HepG2 (cell line): ENCODE measurements at regions not wholly inside any gene's neighbourhood (a gene's known extent, or its start where the extent isn't known, plus 50 kb on each side); places are given as distances from the start of the nearest gene placed in this dataset.

Experiments used
- ATAC-seq: fragments of 200-7000 bp; cut with Tn5 transposase; 3 replicates; pipeline ENCODE4 v1.9.1; 2020; ENCODE audit warnings: mild to moderate bottlenecking, moderate library complexity
- BruUV-seq: library from RNA; stranded (reverse); fragments of 400-500 nt; replicated peaks from 2 replicates; lab custom pipeline; 2021; lab: Mats Ljungman, UMichigan
- CTCF ChIA-PET: fragments of 300-600 bp; formaldehyde crosslinking; extraction: SDS; loops from one replicate; lab custom pipeline; 2021; ENCODE audit warnings: low total read pairs, inconsistent platforms, low intra/inter-chr PET ratio; lab: Yijun Ruan, JAX
- POLR2A ChIA-PET: fragments of 350-600 bp; sonication (Branson Sonifier 250); formaldehyde crosslinking; loops from one replicate; lab custom pipeline; 2020; ENCODE audit warnings: antibody characterized with exemption, inconsistent platforms; lab: Yijun Ruan, JAX
- DNase-seq: peaks from one replicate; pipeline ENCODE4 v3.0.0-alpha.2; 2015; ENCODE audit warnings: low spot score
- FAIRE-seq: peaks from 3 replicates; lab custom pipeline; 2011; peaks lifted over from hg19 to GRCh38; lab: Jason Lieb, UNC
- H2AFZ ChIP-seq: one replicate; pipeline ENCODE4 v1.6.1; 2011; ENCODE audit warnings: low read length, inconsistent platforms
- H3K27ac ChIP-seq: fragments of 300-600 bp; 3 replicates; pipeline ENCODE4 v1.8.0; 2011; ENCODE audit warnings: mixed run types, mild to moderate bottlenecking, mixed read lengths, low read length, inconsistent platforms; ENCODE audit not compliant: insufficient read depth; ENCODE audit errors: extremely low read length
- H3K27me3 ChIP-seq, 2 experiments: fragments of 200-600 bp in 1 of 2; 2 replicates in 1 of 2; 3 replicates in 1 of 2; pipeline versions ENCODE4 v1.6.0 to v1.8.0; 2011; ENCODE audit warnings: low read length in 2 of 2, mild to moderate bottlenecking in 2 of 2, moderate library complexity in 2 of 2, inconsistent platforms in 1 of 2; ENCODE audit not compliant: insufficient read depth in 2 of 2, control insufficient read depth in 1 of 2
- H3K36me3 ChIP-seq, 2 experiments: fragments of 200-600 bp in 1 of 2; replicated peaks in 1 of 2; 2 replicates in 1 of 2; 3 replicates in 1 of 2; pipeline versions ENCODE4 v1.5.1 to v1.8.0; 2011; ENCODE audit warnings: low read length in 2 of 2, inconsistent platforms in 1 of 2; ENCODE audit not compliant: insufficient read depth in 2 of 2, control insufficient read depth in 1 of 2
- H3K4me1 ChIP-seq: 2 replicates; pipeline ENCODE4 v1.5.1; 2012; ENCODE audit warnings: low read length, inconsistent platforms; ENCODE audit not compliant: insufficient read depth
- H3K4me2 ChIP-seq: 2 replicates; pipeline ENCODE4 v1.6.0; 2011; ENCODE audit warnings: low read depth, low read length, inconsistent platforms
- H3K4me3 ChIP-seq, 3 experiments: fragments of 200-600 bp in 1 of 3; sonication (generic), shearing (Covaris generic) in 1 of 3; replicated peaks in 1 of 3; 2 replicates each; pipeline ENCODE4 v1.5.1; 2011 to 2016; ENCODE audit warnings: low read length in 3 of 3, inconsistent platforms in 2 of 3, low read depth in 2 of 3, mild to moderate bottlenecking in 2 of 3, control low read depth in 1 of 3, mixed read lengths in 1 of 3; ENCODE audit not compliant: insufficient read depth in 1 of 3
- H3K79me2 ChIP-seq: one replicate; pipeline ENCODE4 v1.6.1; 2011; ENCODE audit warnings: low read length, inconsistent platforms; ENCODE audit not compliant: insufficient read depth
- H3K9ac ChIP-seq: 2 replicates; pipeline ENCODE4 v1.6.0; 2011; ENCODE audit warnings: mild to moderate bottlenecking, low read depth, low read length, inconsistent platforms; ENCODE audit not compliant: insufficient read depth
- H3K9me3 ChIP-seq: 2 replicates; pipeline ENCODE4 v1.5.1; 2012; ENCODE audit warnings: mild to moderate bottlenecking, low read length
- H4K20me1 ChIP-seq: 2 replicates; pipeline ENCODE4 v1.6.0; 2011; ENCODE audit warnings: inconsistent platforms, mild to moderate bottlenecking, low read length, moderate library complexity; ENCODE audit not compliant: insufficient read depth
- CCDC6 ChIP-seq: sonication (generic); formaldehyde crosslinking; IDR thresholded peaks from 2 replicates; pipeline ENCODE4 v1.8.1; 2022; ENCODE audit warnings: mild to moderate bottlenecking, missing genetic modification reagents, moderate library complexity
- DNMT3B ChIP-seq: conservative IDR thresholded peaks from 2 replicates; pipeline ENCODE4 v1.6.1; 2016; ENCODE audit warnings: missing biosample characterization, control low read depth
- EZH2 ChIP-seq: conservative IDR thresholded peaks from 2 replicates; pipeline ENCODE4 v1.6.1; 2012; ENCODE audit warnings: mild to moderate bottlenecking, low read depth, low read length, moderate library complexity
- HCFC1 ChIP-seq: fragments of 150-350 bp; IDR thresholded peaks from 2 replicates; pipeline ENCODE4 v1.6.1; 2014; ENCODE audit warnings: low read depth, low read length
- HMG20B ChIP-seq: conservative IDR thresholded peaks from 2 replicates; pipeline ENCODE4 v1.6.1; 2016; ENCODE audit warnings: missing genetic modification reagents, missing compliant biosample characterization
- HOXA5 ChIP-seq: sonication (generic); formaldehyde crosslinking; IDR thresholded peaks from 2 replicates; pipeline ENCODE4 v1.4.0; 2020; ENCODE audit warnings: missing genetic modification reagents
- IRF2 ChIP-seq: IDR thresholded peaks from 2 replicates; pipeline ENCODE4 v1.6.1; 2018; ENCODE audit warnings: missing genetic modification reagents, missing compliant biosample characterization
- MAFG ChIP-seq: sonication (generic); formaldehyde crosslinking; IDR thresholded peaks from 2 replicates; pipeline ENCODE4 v1.5.1; 2020; ENCODE audit warnings: mild to moderate bottlenecking, missing genetic modification reagents
- MBD4 ChIP-seq: IDR thresholded peaks from 2 replicates; pipeline ENCODE4 v1.6.1; 2012; ENCODE audit warnings: low read length, inconsistent platforms, borderline replicate concordance
- NBN ChIP-seq: fragments of 450-650 bp; conservative IDR thresholded peaks from 2 replicates; pipeline ENCODE4 v1.6.1; 2017
- NR2F1 ChIP-seq, 2 experiments: fragments of 450-650 bp in 1 of 2; formaldehyde crosslinking in 1 of 2; IDR thresholded peaks; 2 replicates each; pipeline versions ENCODE4 v1.5.0 to v1.6.1; 2016 to 2020; ENCODE audit warnings: mild to moderate bottlenecking in 1 of 2, missing compliant biosample characterization in 1 of 2, missing genetic modification reagents in 1 of 2, moderate library complexity in 1 of 2
- SP2 ChIP-seq: sonication (generic); formaldehyde crosslinking; IDR thresholded peaks from 2 replicates; pipeline ENCODE4 v1.5.1; 2020; ENCODE audit warnings: mild to moderate bottlenecking, missing genetic modification reagents
- TBX3 ChIP-seq: fragments of 450-650 bp; IDR thresholded peaks from 2 replicates; pipeline ENCODE4 v1.6.1; 2017; ENCODE audit warnings: antibody characterized with exemption, mild to moderate bottlenecking, inconsistent platforms, borderline replicate concordance
- XBP1 ChIP-seq: sonication (generic); formaldehyde crosslinking; IDR thresholded peaks from 2 replicates; pipeline ENCODE4 v1.5.0; 2020; ENCODE audit warnings: missing genetic modification reagents
- ZNF510 ChIP-seq: sonication (generic); formaldehyde crosslinking; IDR thresholded peaks from 2 replicates; pipeline ENCODE4 v1.4.0; 2020; ENCODE audit warnings: low read depth, mild to moderate bottlenecking, missing genetic modification reagents
- ZNF572 ChIP-seq: sonication (generic); formaldehyde crosslinking; IDR thresholded peaks from 2 replicates; pipeline ENCODE4 v1.5.1; 2020; ENCODE audit warnings: mild to moderate bottlenecking, missing genetic modification reagents
- ZNF644 ChIP-seq: IDR thresholded peaks from 2 replicates; pipeline ENCODE4 v1.6.1; 2016; ENCODE audit warnings: low read depth
- ZNF768 ChIP-seq: sonication (generic); formaldehyde crosslinking; IDR thresholded peaks from 2 replicates; pipeline ENCODE4 v1.4.0; 2020; ENCODE audit warnings: missing genetic modification reagents
- ZNF816 ChIP-seq: sonication (generic); formaldehyde crosslinking; IDR thresholded peaks from 2 replicates; pipeline ENCODE4 v1.8.0; 2022; ENCODE audit warnings: missing genetic modification reagents, mild to moderate bottlenecking, borderline replicate concordance
- ZNF891 ChIP-seq: sonication (generic); formaldehyde crosslinking; IDR thresholded peaks from 2 replicates; pipeline ENCODE4 v1.5.0; 2020; ENCODE audit warnings: mild to moderate bottlenecking, missing genetic modification reagents
- ZSCAN22 ChIP-seq: sonication (generic); formaldehyde crosslinking; IDR thresholded peaks from 2 replicates; pipeline ENCODE4 v1.4.0; 2020; ENCODE audit warnings: mild to moderate bottlenecking, missing genetic modification reagents
- WGBS: methylation state at CpG from one replicate; pipeline ENCODE4 v1.1.6; 2017; ENCODE audit warnings: low lambda C conversion rate; 5-methylcytosine and 5-hydroxymethylcytosine counted together
- in situ Hi-C: cut with HindIII; loops from 2 replicates; pipeline ENCODE4 v1.10.0; 2017; ENCODE audit warnings: low pct_unique_long_range_greater_than_20kb; ENCODE audit not compliant: extremely low pct_ligation_motif_present
- intact Hi-C: fragments of 100-400 bp; cut with micrococcal nuclease; formaldehyde crosslinking; loops from one replicate; pipeline ENCODE4 v1.10.0; 2022; ENCODE audit not compliant: unreplicated experiment
- TF ChIP-seq, protein P1 (sequence below): IDR thresholded peaks from 2 replicates; pipeline ENCODE4 v1.6.1; 2016; ENCODE audit warnings: low read depth, control low read depth

DNA sequence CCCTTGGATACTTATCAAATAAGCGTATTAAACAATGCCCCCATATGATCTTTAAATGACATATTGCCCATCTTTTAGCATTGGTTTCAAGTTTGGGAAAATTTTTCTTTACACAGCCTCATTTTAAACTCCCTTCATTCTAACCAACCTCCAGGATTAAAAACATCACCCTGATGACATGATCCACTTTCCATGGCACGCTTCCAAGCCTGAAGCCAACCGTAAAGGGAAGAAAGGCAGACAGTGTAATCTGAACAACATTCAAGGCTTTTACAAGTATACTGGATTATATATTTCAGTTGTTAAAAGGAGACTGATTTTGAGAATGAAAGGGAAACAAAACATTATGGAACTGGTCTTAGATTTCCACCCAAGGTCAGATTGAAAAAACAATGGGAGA lies 1721.9 kb downstream of the OLFM4 start:
- ChIA-PET CTCF (no interaction called here), POLR2A (no interaction called here)
- no peak overlapping the region for H3K4me2 ChIP-seq
- peaks cover 42% of the 10 kb centered on the region for H3K9me3 ChIP-seq
- in situ Hi-C loops (no loop called here), intact Hi-C loops (no loop called here)
- no peaks in the 10 kb centered on the region for H3K4me1 ChIP-seq
- H3K27ac ChIP-seq: no peak overlapping the region
- FAIRE-seq (no peak), DNase-seq (no peak), ATAC-seq (no peak)
- H3K36me3 ChIP-seq: no peaks in the 10 kb centered on the region
- no peak overlapping the region for H2AFZ ChIP-seq
- H3K79me2 ChIP-seq: no peaks in the 10 kb centered on the region
- no peaks in the 10 kb centered on the region for H3K27me3 ChIP-seq
- TF ChIP-seq ZNF816 (CRISPR knock-in tag): no peak
- no peak for TF ChIP-seq EZH2
- no peak for TF ChIP-seq XBP1 (CRISPR knock-in tag)
- TF ChIP-seq DNMT3B (CRISPR knock-in tag): no peak
- TF ChIP-seq ZNF644 (CRISPR knock-in tag): no peak
- TF ChIP-seq MBD4: no peak
- TF ChIP-seq CCDC6 (CRISPR knock-in tag): no peak
- TF ChIP-seq ZNF510: no peak
- no peak for TF ChIP-seq IRF2 (CRISPR knock-in tag)
- TF ChIP-seq HCFC1: no peak
- no peak for TF ChIP-seq HOXA5 (CRISPR knock-in tag)
- TF ChIP-seq ZNF572 (CRISPR knock-in tag): no peak
- H3K9ac ChIP-seq: no peak overlapping the region
- no TSS peak for BruUV-seq
- H4K20me1 ChIP-seq: no peaks in the 10 kb centered on the region
- 42% methylated on average over 3 of the region's 3 CpGs for WGBS
- no peak overlapping the region for H3K4me3 ChIP-seq

DNA sequence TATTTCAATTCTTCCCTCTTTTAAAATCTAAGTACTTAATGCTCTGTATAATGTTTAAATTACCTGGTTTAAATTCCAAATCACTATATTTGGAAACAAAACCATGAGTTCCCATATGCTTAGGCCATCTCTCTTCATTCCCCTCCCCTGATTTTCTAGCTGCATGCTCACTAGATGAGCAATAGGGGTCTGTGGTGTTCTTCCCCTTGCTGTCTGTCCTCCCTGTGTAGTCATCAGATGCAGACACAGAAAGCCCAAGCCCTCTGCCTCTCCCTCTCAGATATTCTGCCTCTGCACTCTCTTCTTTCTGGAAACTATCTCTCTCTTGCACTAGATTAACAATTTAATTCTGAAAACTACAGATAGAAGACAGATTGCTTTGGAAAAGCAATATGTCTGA lies 1730.2 kb downstream of the OLFM4 start:
- DNase-seq: no peak
- ATAC-seq: no peak
- H3K4me2 ChIP-seq: no peak overlapping the region
- H3K79me2 ChIP-seq: no peaks in the 10 kb centered on the region
- no TSS peak for BruUV-seq
- no peak overlapping the region for H3K9ac ChIP-seq
- intact Hi-C loops (no loop called here), in situ Hi-C loops (no loop called here)
- H3K9me3 ChIP-seq: peaks cover 56% of the 10 kb centered on the region
- H4K20me1 ChIP-seq: no peaks in the 10 kb centered on the region
- H3K36me3 ChIP-seq: no peaks in the 10 kb centered on the region
- TF ChIP-seq NR2F1 (CRISPR knock-in tag; IDR thresholded peaks at IDR 0.05) (no peak), ZNF768 (CRISPR knock-in tag) (no peak), MAFG (CRISPR knock-in tag) (no peak), ZNF816 (CRISPR knock-in tag) (no peak), HMG20B (CRISPR knock-in tag) (no peak), TBX3 (no peak), NBN (no peak), SP2 (CRISPR knock-in tag) (no peak), ZSCAN22 (CRISPR knock-in tag) (no peak), ZNF891 (CRISPR knock-in tag) (no peak)
- TF ChIP-seq, protein P1, sequence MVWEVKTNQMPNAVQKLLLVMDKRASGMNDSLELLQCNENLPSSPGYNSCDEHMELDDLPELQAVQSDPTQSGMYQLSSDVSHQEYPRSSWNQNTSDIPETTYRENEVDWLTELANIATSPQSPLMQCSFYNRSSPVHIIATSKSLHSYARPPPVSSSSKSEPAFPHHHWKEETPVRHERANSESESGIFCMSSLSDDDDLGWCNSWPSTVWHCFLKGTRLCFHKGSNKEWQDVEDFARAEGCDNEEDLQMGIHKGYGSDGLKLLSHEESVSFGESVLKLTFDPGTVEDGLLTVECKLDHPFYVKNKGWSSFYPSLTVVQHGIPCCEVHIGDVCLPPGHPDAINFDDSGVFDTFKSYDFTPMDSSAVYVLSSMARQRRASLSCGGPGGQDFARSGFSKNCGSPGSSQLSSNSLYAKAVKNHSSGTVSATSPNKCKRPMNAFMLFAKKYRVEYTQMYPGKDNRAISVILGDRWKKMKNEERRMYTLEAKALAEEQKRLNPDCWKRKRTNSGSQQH (CRISPR knock-in tag): no peak
- no peak overlapping the region for H3K27ac ChIP-seq
- H3K4me1 ChIP-seq: no peaks in the 10 kb centered on the region
- CTCF ChIA-PET: no interaction called here
- POLR2A ChIA-PET: no interaction called here
- H2AFZ ChIP-seq: no peak overlapping the region
- no peaks in the 10 kb centered on the region for H3K27me3 ChIP-seq
- H3K4me3 ChIP-seq: no peak overlapping the region
- FAIRE-seq: no peak
